PFSK-1 (cell line): ENCODE measurements at regions not wholly inside any gene's neighbourhood (a gene's known extent, or its start where the extent isn't known, plus 50 kb on each side); places are given as distances from the start of the nearest gene placed in this dataset.

Source experiments
- FOXP2 ChIP-seq: optimal IDR thresholded peaks from 2 replicates; pipeline ENCODE3; 2011; ENCODE audit warnings: borderline replicate concordance, control low read depth, inconsistent platforms; ENCODE audit not compliant: insufficient read depth; ENCODE audit errors: extremely low read length, extremely low read depth
- POLR2AphosphoS5 ChIP-seq: IDR thresholded peaks from 2 replicates; pipeline ENCODE4 v1.6.1; 2012; ENCODE audit warnings: low read depth, mild to moderate bottlenecking, control low read depth, low read length, moderate library complexity
- SIN3A ChIP-seq: IDR thresholded peaks from 2 replicates; pipeline ENCODE4 v1.6.1; 2012; ENCODE audit warnings: mild to moderate bottlenecking, low read length, moderate library complexity, borderline replicate concordance; ENCODE audit not compliant: insufficient read depth
- TAF1 ChIP-seq: IDR thresholded peaks from 2 replicates; pipeline ENCODE4 v1.6.1; 2012; ENCODE audit warnings: low read length, control low read depth, borderline replicate concordance; ENCODE audit not compliant: insufficient read depth
- TF ChIP-seq, protein P1 (sequence below), 2 experiments: IDR thresholded peaks; 2 replicates each; pipeline versions ENCODE4 v1.6.1 to v1.8.0; 2011 to 2012; ENCODE audit warnings: low read depth in 2 of 2, low read length in 2 of 2, control low read depth in 1 of 2, inconsistent platforms in 1 of 2, mild to moderate bottlenecking in 1 of 2, moderate library complexity in 1 of 2; ENCODE audit not compliant: insufficient read depth in 1 of 2

DNA sequence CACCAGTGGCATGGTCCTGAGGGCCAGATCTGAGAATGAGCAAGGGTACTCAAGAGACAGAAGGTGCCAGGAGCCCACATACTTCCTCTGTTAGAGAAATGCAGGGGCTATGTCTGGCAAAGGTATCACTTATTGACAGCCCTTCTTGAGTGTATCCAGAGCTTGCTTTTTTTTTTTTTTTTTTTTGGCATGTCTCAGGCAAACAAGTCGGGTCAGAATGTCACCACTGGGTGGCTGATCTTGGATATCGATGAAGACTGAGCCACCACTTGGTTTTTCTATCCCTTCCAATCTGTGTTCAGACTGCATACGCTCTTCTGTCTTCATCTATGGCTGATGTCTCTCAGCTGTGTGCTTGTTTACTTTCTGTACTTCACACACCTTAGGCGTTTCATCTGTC is 363.4 kb upstream of the C2CD4B start:
- TF ChIP-seq SIN3A (no peak), POLR2AphosphoS5 (no peak), TAF1 (no peak), FOXP2 (no peak)
- TF ChIP-seq, protein P1, sequence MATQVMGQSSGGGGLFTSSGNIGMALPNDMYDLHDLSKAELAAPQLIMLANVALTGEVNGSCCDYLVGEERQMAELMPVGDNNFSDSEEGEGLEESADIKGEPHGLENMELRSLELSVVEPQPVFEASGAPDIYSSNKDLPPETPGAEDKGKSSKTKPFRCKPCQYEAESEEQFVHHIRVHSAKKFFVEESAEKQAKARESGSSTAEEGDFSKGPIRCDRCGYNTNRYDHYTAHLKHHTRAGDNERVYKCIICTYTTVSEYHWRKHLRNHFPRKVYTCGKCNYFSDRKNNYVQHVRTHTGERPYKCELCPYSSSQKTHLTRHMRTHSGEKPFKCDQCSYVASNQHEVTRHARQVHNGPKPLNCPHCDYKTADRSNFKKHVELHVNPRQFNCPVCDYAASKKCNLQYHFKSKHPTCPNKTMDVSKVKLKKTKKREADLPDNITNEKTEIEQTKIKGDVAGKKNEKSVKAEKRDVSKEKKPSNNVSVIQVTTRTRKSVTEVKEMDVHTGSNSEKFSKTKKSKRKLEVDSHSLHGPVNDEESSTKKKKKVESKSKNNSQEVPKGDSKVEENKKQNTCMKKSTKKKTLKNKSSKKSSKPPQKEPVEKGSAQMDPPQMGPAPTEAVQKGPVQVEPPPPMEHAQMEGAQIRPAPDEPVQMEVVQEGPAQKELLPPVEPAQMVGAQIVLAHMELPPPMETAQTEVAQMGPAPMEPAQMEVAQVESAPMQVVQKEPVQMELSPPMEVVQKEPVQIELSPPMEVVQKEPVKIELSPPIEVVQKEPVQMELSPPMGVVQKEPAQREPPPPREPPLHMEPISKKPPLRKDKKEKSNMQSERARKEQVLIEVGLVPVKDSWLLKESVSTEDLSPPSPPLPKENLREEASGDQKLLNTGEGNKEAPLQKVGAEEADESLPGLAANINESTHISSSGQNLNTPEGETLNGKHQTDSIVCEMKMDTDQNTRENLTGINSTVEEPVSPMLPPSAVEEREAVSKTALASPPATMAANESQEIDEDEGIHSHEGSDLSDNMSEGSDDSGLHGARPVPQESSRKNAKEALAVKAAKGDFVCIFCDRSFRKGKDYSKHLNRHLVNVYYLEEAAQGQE (IDR thresholded peaks at IDR 0.05; ENCODE audit: insufficient read depth in 1 of 2, low read depth in 2 of 2, low read length in 2 of 2), result no peak

DNA sequence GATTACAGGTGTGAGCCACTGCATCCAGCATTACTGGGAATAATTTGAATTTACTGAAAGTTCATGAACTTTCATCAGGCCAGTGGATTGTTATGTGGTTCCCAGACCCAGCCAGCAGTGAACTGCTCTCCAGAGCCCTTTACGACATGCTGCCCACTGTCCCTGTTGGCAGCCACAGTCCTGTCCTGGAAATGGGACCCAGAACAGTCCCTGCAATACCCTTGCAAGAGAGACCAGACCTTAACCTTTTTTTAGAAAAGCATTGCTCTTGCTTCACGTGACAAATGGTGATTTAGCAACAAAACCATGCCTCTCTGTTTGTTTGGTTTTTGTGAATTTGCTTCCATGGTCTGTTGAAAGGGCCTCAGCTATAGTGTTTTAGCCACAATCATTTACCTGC is 367.3 kb upstream of the C2CD4B start:
- no peak for TF ChIP-seq SIN3A
- TF ChIP-seq POLR2AphosphoS5, result no peak
- TF ChIP-seq, protein P1 (IDR thresholded peaks at IDR 0.05; ENCODE audit: insufficient read depth in 1 of 2, low read depth in 2 of 2, low read length in 2 of 2), result no peak
- no peak for TF ChIP-seq TAF1
- no peak for TF ChIP-seq FOXP2

DNA sequence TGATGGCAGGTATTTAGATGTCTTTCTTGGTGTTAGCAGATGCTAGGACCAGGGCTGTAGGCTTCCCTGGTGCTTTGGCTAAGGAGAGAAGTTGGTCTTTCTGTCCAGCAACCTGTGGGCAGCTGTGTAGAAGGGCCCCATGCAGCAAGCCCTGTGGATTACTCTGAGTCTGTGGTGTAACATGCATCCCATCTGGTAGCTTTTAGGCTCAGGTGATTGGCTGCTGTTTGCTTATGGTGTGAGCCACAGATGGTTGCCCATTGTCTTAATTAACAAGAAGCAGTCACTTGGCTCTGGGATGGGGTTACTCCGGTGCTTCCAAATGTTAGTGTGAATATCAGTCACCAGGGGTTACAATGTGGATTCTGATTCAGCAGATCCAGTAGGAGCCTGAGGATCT is 368.6 kb upstream of the C2CD4B start:
- TF ChIP-seq, protein P1 (IDR thresholded peaks at IDR 0.05; ENCODE audit: insufficient read depth in 1 of 2, low read depth in 2 of 2, low read length in 2 of 2), result no peak
- TF ChIP-seq FOXP2 (no peak), POLR2AphosphoS5 (no peak), SIN3A (no peak), TAF1 (no peak)

DNA sequence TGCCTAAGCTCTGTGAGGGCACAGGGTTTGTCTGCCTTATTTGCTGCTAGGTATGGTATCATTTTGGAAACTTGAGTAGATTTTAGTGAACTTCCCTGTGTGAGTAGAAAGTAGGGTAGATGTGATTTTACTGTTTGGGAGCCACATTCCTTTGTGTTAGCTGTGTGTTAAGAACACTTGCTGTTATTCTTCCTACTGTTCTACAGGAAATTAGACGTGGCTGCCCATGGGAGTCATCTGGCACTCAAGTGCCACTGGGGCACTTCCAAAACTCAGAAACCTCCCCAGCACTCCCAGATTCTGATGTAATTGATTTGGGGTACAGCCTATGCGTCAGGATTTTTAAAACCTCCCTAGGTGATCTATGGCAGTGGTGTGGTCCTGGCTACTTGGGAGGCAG is 369.9 kb upstream of the C2CD4B start:
- TF ChIP-seq, protein P1 (IDR thresholded peaks at IDR 0.05; ENCODE audit: insufficient read depth in 1 of 2, low read depth in 2 of 2, low read length in 2 of 2), result no peak
- TF ChIP-seq SIN3A (no peak), POLR2AphosphoS5 (no peak), FOXP2 (no peak), TAF1 (no peak)

DNA sequence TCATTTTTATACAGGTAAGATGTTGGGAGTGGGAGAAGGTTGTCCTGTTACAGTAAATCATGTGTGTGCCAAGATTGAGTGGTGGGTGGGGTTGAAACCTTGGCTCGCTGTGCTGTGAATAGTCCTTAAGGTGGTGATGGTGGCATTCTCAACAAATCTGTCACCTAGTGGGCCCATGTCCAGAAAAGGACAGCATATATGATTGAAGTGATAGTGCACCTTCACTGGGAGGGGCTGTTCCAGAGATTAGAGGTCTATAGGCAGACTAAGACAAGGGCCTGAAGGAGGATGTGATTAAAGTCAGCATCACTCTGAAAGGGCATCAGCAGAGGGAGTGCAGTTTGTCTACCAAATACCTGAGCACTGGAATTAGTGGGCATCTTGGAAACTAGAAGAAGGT is 374.2 kb upstream of the C2CD4B start:
- TF ChIP-seq SIN3A, result no peak
- TF ChIP-seq FOXP2, result no peak
- TF ChIP-seq, protein P1 (IDR thresholded peaks at IDR 0.05; ENCODE audit: insufficient read depth in 1 of 2, low read depth in 2 of 2, low read length in 2 of 2), result no peak
- TF ChIP-seq TAF1, result no peak
- no peak for TF ChIP-seq POLR2AphosphoS5
